ENCODE measurements at regions not wholly inside any gene's neighbourhood (a gene's known extent, or its start where the extent isn't known, plus 50 kb on each side); places are given as distances from the start of the nearest gene placed in this dataset.

GRCh38 chr14:101068313-101069227 lies 165.0 kb upstream of the RTL1 start:
- DNase-seq, result no peak
- H3K4me3 ChIP-seq, result no peak overlapping the region
- ATAC-seq (ENCODE audit: insufficient read depth, low FRiP score), result no peak
- H3K4me1 ChIP-seq (ENCODE audit: control insufficient read depth in 5 of 5, insufficient read depth in 5 of 5, low read length in 5 of 5), result peaks cover 0 to 21% (median 0%) of the 10 kb centered on the region in 5 donors
- no peaks in the 10 kb centered on the region for H3K27me3 ChIP-seq (ENCODE audit: control insufficient read depth in 3 of 3, insufficient read depth in 3 of 3, low read length in 2 of 3)
- H3K9me3 ChIP-seq (ENCODE audit: control insufficient read depth in 4 of 4, insufficient read depth in 3 of 4, low read length in 3 of 4), result no peaks in the 10 kb centered on the region
- TF ChIP-seq, protein P1, sequence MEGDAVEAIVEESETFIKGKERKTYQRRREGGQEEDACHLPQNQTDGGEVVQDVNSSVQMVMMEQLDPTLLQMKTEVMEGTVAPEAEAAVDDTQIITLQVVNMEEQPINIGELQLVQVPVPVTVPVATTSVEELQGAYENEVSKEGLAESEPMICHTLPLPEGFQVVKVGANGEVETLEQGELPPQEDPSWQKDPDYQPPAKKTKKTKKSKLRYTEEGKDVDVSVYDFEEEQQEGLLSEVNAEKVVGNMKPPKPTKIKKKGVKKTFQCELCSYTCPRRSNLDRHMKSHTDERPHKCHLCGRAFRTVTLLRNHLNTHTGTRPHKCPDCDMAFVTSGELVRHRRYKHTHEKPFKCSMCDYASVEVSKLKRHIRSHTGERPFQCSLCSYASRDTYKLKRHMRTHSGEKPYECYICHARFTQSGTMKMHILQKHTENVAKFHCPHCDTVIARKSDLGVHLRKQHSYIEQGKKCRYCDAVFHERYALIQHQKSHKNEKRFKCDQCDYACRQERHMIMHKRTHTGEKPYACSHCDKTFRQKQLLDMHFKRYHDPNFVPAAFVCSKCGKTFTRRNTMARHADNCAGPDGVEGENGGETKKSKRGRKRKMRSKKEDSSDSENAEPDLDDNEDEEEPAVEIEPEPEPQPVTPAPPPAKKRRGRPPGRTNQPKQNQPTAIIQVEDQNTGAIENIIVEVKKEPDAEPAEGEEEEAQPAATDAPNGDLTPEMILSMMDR (IDR thresholded peaks at IDR 0.05; ENCODE audit: control extremely low read depth, extremely low read depth), result no peak
- no peak overlapping the region for H3K27ac ChIP-seq (ENCODE audit: low read depth in 1 of 2, low read length in 1 of 2)
- peaks cover 0 to 7% (median 0%) of the 10 kb centered on the region in 4 donors for H3K36me3 ChIP-seq (ENCODE audit: control insufficient read depth in 4 of 4, insufficient read depth in 4 of 4, low read length in 4 of 4)
- 48 to 56% methylated on average over 34 of the region's 34 CpGs for WGBS, 2 donors
- no peak overlapping the region for H3K9ac ChIP-seq (ENCODE audit: insufficient read depth in 1 of 2, low read length in 2 of 2)

GRCh38 chr14:101069228-101069549 lies 165.7 kb upstream of the RTL1 start:
- peaks cover 0 to 21% (median 0%) of the 10 kb centered on the region in 5 donors for H3K4me1 ChIP-seq (ENCODE audit: control insufficient read depth in 5 of 5, insufficient read depth in 5 of 5, low read length in 5 of 5)
- H3K4me3 ChIP-seq, result no peak overlapping the region
- no peaks in the 10 kb centered on the region for H3K27me3 ChIP-seq (ENCODE audit: control insufficient read depth in 3 of 3, insufficient read depth in 3 of 3, low read length in 2 of 3)
- H3K9me3 ChIP-seq (ENCODE audit: control insufficient read depth in 4 of 4, insufficient read depth in 3 of 4, low read length in 3 of 4), result no peaks in the 10 kb centered on the region
- no peak for ATAC-seq (ENCODE audit: insufficient read depth, low FRiP score)
- H3K36me3 ChIP-seq (ENCODE audit: control insufficient read depth in 4 of 4, insufficient read depth in 4 of 4, low read length in 4 of 4), result peaks cover 0 to 6% (median 0%) of the 10 kb centered on the region in 4 donors
- 85 to 94% methylated on average over 8 of the region's 8 CpGs for WGBS, 2 donors
- TF ChIP-seq, protein P1 (IDR thresholded peaks at IDR 0.05; ENCODE audit: control extremely low read depth, extremely low read depth), result no peak
- no peak overlapping the region for H3K9ac ChIP-seq (ENCODE audit: insufficient read depth in 1 of 2, low read length in 2 of 2)
- DNase-seq, result no peak
- no peak overlapping the region for H3K27ac ChIP-seq (ENCODE audit: low read depth in 1 of 2, low read length in 1 of 2)

DNA sequence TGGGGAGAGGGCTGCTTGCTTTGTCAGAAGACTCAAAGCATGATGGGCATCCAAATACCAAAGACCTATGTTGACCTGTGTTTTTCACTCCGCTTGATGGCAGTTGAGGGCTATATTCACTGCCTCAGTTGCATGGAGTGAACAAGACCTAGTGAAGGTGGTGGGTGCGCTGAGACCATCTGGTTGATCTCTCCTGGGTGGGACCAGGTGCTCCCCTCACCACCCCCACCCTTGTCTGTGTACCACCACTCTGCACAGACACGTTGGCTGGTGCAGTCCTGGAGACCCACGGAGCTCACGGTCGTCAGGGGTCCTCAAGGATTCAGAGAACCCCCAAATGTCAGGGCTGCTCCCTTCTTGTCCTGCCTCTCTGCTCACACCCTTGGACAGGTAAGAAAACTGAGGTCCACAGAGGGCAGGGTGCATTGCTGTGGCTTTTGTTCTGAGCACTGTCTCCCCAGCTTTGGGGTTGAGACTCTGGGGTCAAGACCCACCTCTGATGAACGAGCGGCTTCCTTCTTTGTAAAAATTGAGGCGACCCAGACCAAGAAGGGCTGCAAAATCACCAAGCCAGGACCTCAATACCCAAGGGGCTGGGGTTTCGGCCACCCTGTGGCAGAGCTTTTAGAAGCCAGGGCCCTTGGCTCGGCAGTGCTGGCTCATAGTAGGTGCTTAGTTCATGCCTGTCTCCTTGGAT lies 166.3 kb upstream of the RTL1 start:
- Histone ChIP-seq H3K4me3 (no peak overlapping the region), H3K27me3 (ENCODE audit: control insufficient read depth in 3 of 3, insufficient read depth in 3 of 3, low read length in 2 of 3) (peaks cover 0 to under 1% (median 0%) of the 10 kb centered on the region in 3 donors), H3K4me1 (ENCODE audit: control insufficient read depth in 5 of 5, insufficient read depth in 5 of 5, low read length in 5 of 5) (peaks cover 0 to 21% (median 0%) of the 10 kb centered on the region in 5 donors), H3K27ac (ENCODE audit: low read depth in 1 of 2, low read length in 1 of 2) (no peak overlapping the region), H3K9me3 (ENCODE audit: control insufficient read depth in 4 of 4, insufficient read depth in 3 of 4, low read length in 3 of 4) (no peaks in the 10 kb centered on the region), H3K9ac (ENCODE audit: insufficient read depth in 1 of 2, low read length in 2 of 2) (no peak overlapping the region), H3K36me3 (ENCODE audit: control insufficient read depth in 4 of 4, insufficient read depth in 4 of 4, low read length in 4 of 4) (peaks cover 0 to 6% (median 0%) of the 10 kb centered on the region in 4 donors)
- WGBS, 2 donors, result 93 to 94% methylated on average over 11 of the region's 11 CpGs
- no peak for DNase-seq
- TF ChIP-seq, protein P1 (IDR thresholded peaks at IDR 0.05; ENCODE audit: control extremely low read depth, extremely low read depth), result no peak
- no peak for ATAC-seq (ENCODE audit: insufficient read depth, low FRiP score)
